ENCODE measurements at regions not wholly inside any gene's neighbourhood (a gene's known extent, or its start where the extent isn't known, plus 50 kb on each side); places are given as distances from the start of the nearest gene placed in this dataset.

GRCh38 chrX:22882543-22882942, 117.2 kb upstream of the DDX53 start:
- Histone ChIP-seq H3K27me3 (ENCODE audit: insufficient read depth, low read depth, severe bottlenecking) (no peaks in the 10 kb centered on the region), H3K4me3 (ENCODE audit: low read depth, low read length) (no peak overlapping the region), H3K27ac (no peak overlapping the region), H3K36me3 (no peaks in the 10 kb centered on the region), H3K9me3 (ENCODE audit: severe bottlenecking) (no peaks in the 10 kb centered on the region)
- TF ChIP-seq, protein P1, sequence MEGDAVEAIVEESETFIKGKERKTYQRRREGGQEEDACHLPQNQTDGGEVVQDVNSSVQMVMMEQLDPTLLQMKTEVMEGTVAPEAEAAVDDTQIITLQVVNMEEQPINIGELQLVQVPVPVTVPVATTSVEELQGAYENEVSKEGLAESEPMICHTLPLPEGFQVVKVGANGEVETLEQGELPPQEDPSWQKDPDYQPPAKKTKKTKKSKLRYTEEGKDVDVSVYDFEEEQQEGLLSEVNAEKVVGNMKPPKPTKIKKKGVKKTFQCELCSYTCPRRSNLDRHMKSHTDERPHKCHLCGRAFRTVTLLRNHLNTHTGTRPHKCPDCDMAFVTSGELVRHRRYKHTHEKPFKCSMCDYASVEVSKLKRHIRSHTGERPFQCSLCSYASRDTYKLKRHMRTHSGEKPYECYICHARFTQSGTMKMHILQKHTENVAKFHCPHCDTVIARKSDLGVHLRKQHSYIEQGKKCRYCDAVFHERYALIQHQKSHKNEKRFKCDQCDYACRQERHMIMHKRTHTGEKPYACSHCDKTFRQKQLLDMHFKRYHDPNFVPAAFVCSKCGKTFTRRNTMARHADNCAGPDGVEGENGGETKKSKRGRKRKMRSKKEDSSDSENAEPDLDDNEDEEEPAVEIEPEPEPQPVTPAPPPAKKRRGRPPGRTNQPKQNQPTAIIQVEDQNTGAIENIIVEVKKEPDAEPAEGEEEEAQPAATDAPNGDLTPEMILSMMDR (IDR thresholded peaks at IDR 0.05; ENCODE audit: low read depth, low read length) = no peak
- no peak for DNase-seq

- H3K27ac ChIP-seq = no peak overlapping the region
- no peaks in the 10 kb centered on the region for H3K27me3 ChIP-seq (ENCODE audit: insufficient read depth, low read depth, severe bottlenecking)
- H3K9me3 ChIP-seq (ENCODE audit: severe bottlenecking) = no peaks in the 10 kb centered on the region
- TF ChIP-seq, protein P1 (IDR thresholded peaks at IDR 0.05; ENCODE audit: low read depth, low read length) = no peak
- DNase-seq = no peak
- no peaks in the 10 kb centered on the region for H3K36me3 ChIP-seq
- H3K4me3 ChIP-seq (ENCODE audit: low read depth, low read length) = no peak overlapping the region
These were observed 109.9 kb upstream of the DDX53 start for GRCh38 chrX:22889819-22890218.

GRCh38 chrX:22912616-22913015, 87.1 kb upstream of the DDX53 start:
- Histone ChIP-seq H3K27me3 (ENCODE audit: insufficient read depth, low read depth, severe bottlenecking) (peaks cover 5% of the 10 kb centered on the region), H3K27ac (no peak overlapping the region), H3K9me3 (ENCODE audit: severe bottlenecking) (no peaks in the 10 kb centered on the region), H3K4me3 (ENCODE audit: low read depth, low read length) (no peak overlapping the region), H3K36me3 (no peaks in the 10 kb centered on the region)
- TF ChIP-seq, protein P1 (IDR thresholded peaks at IDR 0.05; ENCODE audit: low read depth, low read length) = no peak
- no peak for DNase-seq

- H3K27ac ChIP-seq = no peak overlapping the region
- H3K27me3 ChIP-seq (ENCODE audit: insufficient read depth, low read depth, severe bottlenecking) = no peaks in the 10 kb centered on the region
- no peak for DNase-seq
- H3K4me3 ChIP-seq (ENCODE audit: low read depth, low read length) = no peak overlapping the region
- H3K36me3 ChIP-seq = no peaks in the 10 kb centered on the region
- no peaks in the 10 kb centered on the region for H3K9me3 ChIP-seq (ENCODE audit: severe bottlenecking)
- TF ChIP-seq, protein P1 (IDR thresholded peaks at IDR 0.05; ENCODE audit: low read depth, low read length) = no peak
These were observed 76.8 kb upstream of the DDX53 start for GRCh38 chrX:22922961-22923360.

DNA sequence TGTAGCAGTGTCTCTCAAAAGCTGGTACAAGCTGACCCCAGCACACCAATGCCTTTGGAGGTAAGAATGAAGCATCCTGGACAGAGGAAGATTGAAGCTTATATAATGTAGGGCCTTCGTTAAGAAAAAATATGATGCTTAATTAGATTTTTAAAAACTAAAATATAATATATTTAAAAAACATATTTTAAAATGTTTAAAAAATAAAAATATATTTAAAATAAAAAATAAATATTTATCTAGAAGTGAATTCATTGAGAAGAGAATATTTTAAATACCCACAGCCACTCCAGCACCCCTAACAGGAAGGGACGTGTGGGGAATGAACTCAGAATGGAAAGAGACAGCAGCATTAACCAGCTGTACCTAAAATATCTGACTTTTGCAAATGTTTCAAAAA, 65.1 kb upstream of the DDX53 start:
- Histone ChIP-seq H3K36me3 (no peaks in the 10 kb centered on the region), H3K27me3 (ENCODE audit: insufficient read depth, low read depth, severe bottlenecking) (peaks cover 2% of the 10 kb centered on the region), H3K9me3 (ENCODE audit: severe bottlenecking) (no peaks in the 10 kb centered on the region), H3K4me3 (ENCODE audit: low read depth, low read length) (no peak overlapping the region), H3K27ac (no peak overlapping the region)
- no peak for DNase-seq
- TF ChIP-seq, protein P1 (IDR thresholded peaks at IDR 0.05; ENCODE audit: low read depth, low read length) = no peak

GRCh38 chrX:22944945-22945344, 54.8 kb upstream of the DDX53 start:
- Histone ChIP-seq H3K4me3 (ENCODE audit: low read depth, low read length) (no peak overlapping the region), H3K27ac (no peak overlapping the region), H3K9me3 (ENCODE audit: severe bottlenecking) (no peaks in the 10 kb centered on the region), H3K27me3 (ENCODE audit: insufficient read depth, low read depth, severe bottlenecking) (peaks cover 4% of the 10 kb centered on the region), H3K36me3 (no peaks in the 10 kb centered on the region)
- no peak for DNase-seq
- TF ChIP-seq, protein P1 (IDR thresholded peaks at IDR 0.05; ENCODE audit: low read depth, low read length) = no peak

All from WERI-Rb-1 (cell line).